Thyroid gland (tissue), 4 donors: ENCODE measurements at regions not wholly inside any gene's neighbourhood (a gene's known extent, or its start where the extent isn't known, plus 50 kb on each side); places are given as distances from the start of the nearest gene placed in this dataset.

ENCODE experiments used
- DNase-seq, 2 donors: peaks; one replicate each; pipeline ENCODE4 v3.0.0-alpha.2; 2019
- H3K27ac ChIP-seq, 3 donors: fragments of 200-600 bp; sonication (generic); 1 replicate in 2 of 3; 2 replicates in 1 of 3; pipeline ENCODE4 v1.5.1; 2016 to 2019; ENCODE audit warnings: mild to moderate bottlenecking in 1 of 3, moderate library complexity in 1 of 3
- H3K27me3 ChIP-seq: fragments of 200-600 bp; sonication (generic); one replicate; pipeline ENCODE4 v1.5.1; 2019
- H3K36me3 ChIP-seq, 2 donors: fragments of 200-600 bp; sonication (generic); one replicate each; pipeline ENCODE4 v1.5.1; 2016 to 2019
- H3K4me1 ChIP-seq, 2 donors: fragments of 200-600 bp; sonication (generic); one replicate each; pipeline ENCODE4 v1.5.1; 2017 to 2019
- H3K4me3 ChIP-seq, 3 donors: fragments of 200-600 bp; sonication (generic); replicated peaks in 1 of 3; 1 replicate in 2 of 3; 2 replicates in 1 of 3; pipeline ENCODE4 v1.5.1; 2016; ENCODE audit warnings: mild to moderate bottlenecking in 1 of 3
- H3K9me3 ChIP-seq: fragments of 200-600 bp; sonication (generic); one replicate; pipeline ENCODE4 v1.5.1; 2017
- CTCF ChIP-seq, 6 experiments: fragments of 200-600 bp in 3 of 6; fragments of 450-650 bp in 3 of 6; sonication (generic) in 3 of 6; IDR thresholded peaks; one replicate each; pipeline ENCODE4 v1.5.1; 2016 to 2019; ENCODE audit warnings: antibody characterized with exemption in 6 of 6, mild to moderate bottlenecking in 2 of 6, inconsistent platforms in 1 of 6, moderate library complexity in 1 of 6
- POLR2A ChIP-seq, 2 donors: fragments of 450-650 bp; IDR thresholded peaks; one replicate each; pipeline ENCODE4 v1.6.1; 2017; ENCODE audit warnings: antibody characterized with exemption in 2 of 2, mild to moderate bottlenecking in 2 of 2, moderate library complexity in 1 of 2
- WGBS, 2 donors: methylation state at CpG; one replicate each; pipeline ENCODE4 v1.1.5; 2017; 5-methylcytosine and 5-hydroxymethylcytosine counted together
- intact Hi-C: fragments of 100-400 bp; cut with DNase I; formaldehyde crosslinking; loops from one replicate; pipeline ENCODE4 v1.15.1; 2023

DNA sequence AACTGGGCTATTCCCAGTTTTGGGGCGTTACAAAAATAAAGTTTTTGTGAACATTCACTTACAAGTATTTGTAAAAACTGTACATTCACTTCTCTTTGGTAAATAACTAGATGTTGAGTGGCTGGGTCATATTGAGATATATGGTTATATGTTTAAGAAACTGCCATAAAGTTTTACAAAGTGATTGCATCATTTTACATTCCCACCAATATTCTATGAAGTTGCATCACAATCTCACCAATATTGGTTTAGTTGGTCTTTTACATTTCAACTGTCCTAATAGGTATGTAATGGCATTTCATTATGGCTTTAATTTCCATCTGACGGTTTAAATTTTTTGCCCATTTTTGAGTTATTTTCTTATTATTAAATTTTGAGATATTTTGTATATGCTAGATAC, 251.7 kb upstream of the GNAI1 start:
- peaks cover 0 to 3% of the 10 kb centered on the region in 2 donors for H3K4me1 ChIP-seq
- no peak overlapping the region for H3K4me3 ChIP-seq
- no peaks in the 10 kb centered on the region for H3K36me3 ChIP-seq
- WGBS, 2 donors: 88 to 97% methylated on average over 2 of the region's 2 CpGs
- intact Hi-C loops: no loop called here
- no peak for DNase-seq
- TF ChIP-seq CTCF (IDR thresholded peaks at IDR 0.05) (no peak), POLR2A (IDR thresholded peaks at IDR 0.05) (no peak)
- no peaks in the 10 kb centered on the region for H3K9me3 ChIP-seq
- no peak overlapping the region for H3K27ac ChIP-seq
- no peaks in the 10 kb centered on the region for H3K27me3 ChIP-seq

GRCh38 chr7:79880312-79880711, 254.3 kb upstream of the GNAI1 start:
- Histone ChIP-seq H3K4me1 (peaks cover 0 to 3% of the 10 kb centered on the region in 2 donors), H3K36me3 (no peaks in the 10 kb centered on the region), H3K4me3 (no peak overlapping the region), H3K9me3 (no peaks in the 10 kb centered on the region), H3K27ac (no peak overlapping the region), H3K27me3 (no peaks in the 10 kb centered on the region)
- 16 to 25% methylated on average over 2 of the region's 2 CpGs for WGBS, 2 donors
- intact Hi-C loops: no loop called here
- TF ChIP-seq POLR2A (IDR thresholded peaks at IDR 0.05) (no peak), CTCF (IDR thresholded peaks at IDR 0.05) (no peak)
- DNase-seq: peak; percentile 12 to 20

GRCh38 chr7:79877874-79878465, 256.7 kb upstream of the GNAI1 start:
- TF ChIP-seq CTCF (IDR thresholded peaks at IDR 0.05): no peak
- TF ChIP-seq POLR2A (IDR thresholded peaks at IDR 0.05): no peak
- Histone ChIP-seq H3K4me3 (no peak overlapping the region), H3K36me3 (no peaks in the 10 kb centered on the region), H3K4me1 (peaks cover 0 to 3% of the 10 kb centered on the region in 2 donors), H3K27ac (no peak overlapping the region), H3K9me3 (no peaks in the 10 kb centered on the region), H3K27me3 (no peaks in the 10 kb centered on the region)
- DNase-seq: no peak
- WGBS, 2 donors: 85 to 86% methylated on average over 3 of the region's 3 CpGs
- intact Hi-C loops: no loop called here

DNA sequence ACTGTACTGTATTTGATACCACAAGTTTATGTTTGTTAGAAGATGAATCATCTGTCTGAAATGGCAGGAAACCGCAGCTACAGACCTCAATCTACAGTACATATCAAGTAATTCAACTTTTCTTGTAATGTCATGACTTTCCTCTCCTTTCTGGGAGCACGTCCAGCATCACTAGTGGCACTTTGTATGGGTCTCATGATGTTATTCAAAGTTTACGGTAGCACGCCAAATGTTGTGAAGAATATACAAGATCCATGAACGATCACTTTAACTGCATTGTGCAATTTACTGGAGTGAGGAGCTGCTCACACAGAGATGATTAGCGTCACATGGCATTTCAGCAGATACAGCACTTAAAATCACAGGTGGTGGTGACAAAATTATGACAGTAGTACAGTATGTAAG, 257.8 kb upstream of the GNAI1 start:
- H3K27me3 ChIP-seq: no peaks in the 10 kb centered on the region
- H3K9me3 ChIP-seq: no peaks in the 10 kb centered on the region
- H3K36me3 ChIP-seq: no peaks in the 10 kb centered on the region
- TF ChIP-seq POLR2A (IDR thresholded peaks at IDR 0.05) (no peak), CTCF (IDR thresholded peaks at IDR 0.05) (no peak)
- no peak overlapping the region for H3K27ac ChIP-seq
- DNase-seq: no peak
- WGBS, 2 donors: 68 to 70% methylated on average over 6 of the region's 6 CpGs
- intact Hi-C loops: no loop called here
- no peak overlapping the region for H3K4me3 ChIP-seq
- H3K4me1 ChIP-seq: peaks cover 0 to 3% of the 10 kb centered on the region in 2 donors

DNA sequence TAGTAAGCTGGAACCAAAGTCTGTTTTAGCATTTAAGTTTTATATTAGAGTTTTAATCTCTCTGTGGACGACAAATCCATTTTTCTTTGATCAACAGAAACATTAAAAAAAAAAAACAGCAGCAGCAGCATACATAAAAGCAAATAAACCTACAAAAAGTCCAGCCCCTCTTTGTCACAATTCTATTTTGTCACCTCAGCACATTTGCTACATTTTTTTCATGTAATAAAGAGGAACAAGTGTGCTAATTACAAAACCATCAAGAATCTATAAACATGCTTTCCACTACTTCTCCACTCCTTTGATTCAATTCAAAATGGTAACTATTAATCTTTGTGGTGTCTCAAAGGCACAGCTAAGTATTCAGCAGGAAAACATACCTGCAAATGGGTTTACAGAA, 259.8 kb upstream of the GNAI1 start:
- intact Hi-C loops: no loop called here
- no peak overlapping the region for H3K27ac ChIP-seq
- no peaks in the 10 kb centered on the region for H3K4me1 ChIP-seq
- no peaks in the 10 kb centered on the region for H3K36me3 ChIP-seq
- H3K4me3 ChIP-seq: no peak overlapping the region
- no peaks in the 10 kb centered on the region for H3K9me3 ChIP-seq
- no peak for TF ChIP-seq CTCF (IDR thresholded peaks at IDR 0.05)
- no peak for TF ChIP-seq POLR2A (IDR thresholded peaks at IDR 0.05)
- no peak for DNase-seq
- H3K27me3 ChIP-seq: no peaks in the 10 kb centered on the region
- 76 to 81% methylated on average over 1 of the region's 1 CpG for WGBS, 2 donors
